NCI-H1930 (cell line): ENCODE measurements at regions not wholly inside any gene's neighbourhood (a gene's known extent, or its start where the extent isn't known, plus 50 kb on each side); places are given as distances from the start of the nearest gene placed in this dataset.

ENCODE experiments used
- DNase-seq, 2 experiments: peaks; one replicate each; lab custom pipeline; 2025; lab: John Stamatoyannopoulos, UW

DNA sequence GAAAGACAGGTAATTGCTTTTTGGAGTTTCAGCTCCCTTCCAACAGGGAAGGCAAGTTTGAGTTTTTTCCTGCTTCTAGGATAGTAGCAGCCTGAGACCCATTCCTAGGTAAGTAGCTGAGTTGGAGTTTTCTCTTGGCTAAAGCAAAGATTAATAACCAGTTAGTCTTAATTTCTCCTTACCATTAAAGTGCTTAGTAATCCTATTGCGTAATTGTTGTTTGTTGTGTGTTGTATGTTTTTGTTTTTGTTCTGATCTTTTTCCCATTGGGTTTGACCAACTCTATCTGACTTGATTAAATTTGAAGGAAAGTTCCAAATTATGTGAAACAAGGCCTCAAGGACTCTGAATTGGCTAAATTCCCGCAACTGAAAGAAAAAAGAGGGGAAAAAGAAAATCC is 83.5 kb downstream of the TBX22 start:
- no peak for DNase-seq

DNA sequence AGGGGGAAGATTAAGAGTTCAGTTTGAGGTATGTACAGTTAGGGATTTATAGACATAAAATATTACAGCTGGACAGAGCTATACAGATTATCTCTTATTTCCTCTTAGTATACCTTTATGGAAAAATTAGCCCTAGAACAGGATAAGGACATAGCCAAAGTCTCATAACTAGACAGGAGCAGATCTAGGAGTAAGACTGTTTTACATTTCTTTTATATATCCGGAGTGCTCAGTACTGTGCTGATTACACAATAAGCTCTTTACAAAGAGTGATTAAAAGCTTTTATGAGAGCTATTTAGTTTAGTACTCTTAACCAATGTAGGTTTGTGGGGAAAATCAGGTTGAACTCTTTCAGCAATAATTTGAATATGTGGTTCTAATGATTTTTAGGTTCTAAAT is 105.8 kb downstream of the TBX22 start:
- no peak for DNase-seq

GRCh38 chrX:80138938-80139337 is 124.4 kb downstream of the TBX22 start:
- DNase-seq = no peak

- DNase-seq = no peak
Observed at GRCh38 chrX:80139564-80139963, 125.0 kb downstream of the TBX22 start.

DNA sequence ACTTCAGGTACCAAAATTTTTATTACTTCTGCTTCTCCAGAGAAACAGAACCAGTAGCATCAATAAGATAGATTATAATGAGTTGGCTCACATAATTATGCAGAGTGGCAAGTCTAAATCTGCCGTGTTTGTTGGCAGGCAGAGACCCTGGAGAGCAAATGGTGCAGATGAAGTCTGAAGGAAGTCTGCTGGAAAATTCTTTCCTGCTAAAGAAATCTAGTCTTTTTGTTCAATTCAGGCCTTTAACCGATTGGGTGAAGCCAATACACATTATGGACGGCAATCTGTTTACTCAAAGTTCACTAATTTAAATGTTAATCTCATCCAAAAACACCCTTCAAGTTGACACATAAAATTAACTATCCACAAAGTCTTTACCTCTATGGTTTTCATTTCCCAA is 156.0 kb downstream of the TBX22 start:
- DNase-seq = no peak

DNA sequence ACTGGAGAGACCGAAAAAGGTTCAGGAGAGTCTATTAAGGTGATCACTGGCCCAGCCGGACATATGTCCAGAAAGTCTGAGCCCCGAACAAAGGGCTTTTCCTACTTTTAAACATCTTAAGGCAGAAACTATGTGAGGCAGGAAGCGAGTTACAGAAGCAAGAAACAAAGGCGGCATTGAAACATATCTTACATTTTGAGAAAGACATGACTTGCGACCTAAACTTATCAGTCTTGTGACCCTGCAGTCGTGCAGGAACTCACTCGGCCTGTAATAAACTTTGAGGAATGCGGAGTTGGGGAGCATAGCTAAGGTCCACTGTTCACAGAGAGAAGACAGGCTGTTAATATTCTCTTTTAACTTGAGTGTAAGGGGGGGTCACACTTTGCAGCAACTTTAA is 158.7 kb downstream of the TBX22 start:
- DNase-seq = no peak

DNA sequence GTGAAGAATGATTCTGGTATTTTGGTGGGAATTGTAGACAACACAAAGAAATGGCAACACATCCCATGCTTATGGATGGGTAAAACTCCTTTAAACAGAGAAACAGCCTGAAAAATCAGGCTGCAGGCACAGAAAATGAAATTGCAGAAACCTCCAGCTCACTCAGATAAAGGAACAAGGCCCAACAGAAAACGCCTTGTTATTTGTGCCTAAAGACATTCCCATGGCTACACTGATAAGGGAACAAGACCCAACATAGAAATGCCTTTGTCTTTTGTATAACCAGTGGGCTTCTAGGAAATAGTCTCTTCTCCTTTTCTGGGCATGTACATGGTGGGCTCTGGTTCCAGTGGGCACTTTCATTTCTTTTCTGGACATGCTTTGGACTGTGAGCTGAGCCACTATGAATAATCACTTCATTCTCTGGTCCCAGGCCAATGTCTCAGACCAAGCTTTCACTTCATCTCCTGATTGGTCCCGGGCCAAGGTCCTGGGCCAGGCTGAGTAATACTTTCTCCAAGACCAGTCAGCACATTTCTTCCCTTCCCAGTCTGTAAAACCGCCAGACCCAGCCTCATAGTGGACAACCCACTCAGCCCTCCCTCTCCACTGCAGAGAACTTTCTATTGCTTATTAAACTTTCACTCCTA is 160.5 kb downstream of the TBX22 start:
- no peak for DNase-seq

- no peak for DNase-seq
Observed at GRCh38 chrX:80181079-80181478, 166.5 kb downstream of the TBX22 start.

- DNase-seq = no peak
Observed at GRCh38 chrX:80184854-80185253, 170.3 kb downstream of the TBX22 start.

DNA sequence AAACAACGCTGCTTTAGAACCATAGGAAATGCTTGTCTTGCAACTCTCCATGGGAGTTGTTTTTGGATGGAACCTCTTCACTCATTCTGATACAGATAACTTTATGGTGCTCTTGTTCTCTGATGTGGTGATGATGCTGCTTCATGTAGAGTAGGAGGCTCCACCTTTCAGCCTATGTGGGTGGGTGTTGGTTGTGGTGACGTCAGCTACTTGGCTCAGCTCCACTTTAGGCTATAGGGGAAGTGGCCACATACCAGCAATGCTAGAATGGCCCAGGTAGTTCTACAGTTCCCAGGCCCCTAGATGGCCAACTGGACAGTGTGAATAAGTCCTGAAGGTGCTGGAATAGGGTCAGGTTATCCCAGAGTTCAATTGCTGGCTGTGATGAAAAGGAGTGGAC is 192.1 kb downstream of the TBX22 start:
- DNase-seq = no peak

- DNase-seq = no peak
Observed at GRCh38 chrX:80207327-80207726, 192.8 kb downstream of the TBX22 start.

DNA sequence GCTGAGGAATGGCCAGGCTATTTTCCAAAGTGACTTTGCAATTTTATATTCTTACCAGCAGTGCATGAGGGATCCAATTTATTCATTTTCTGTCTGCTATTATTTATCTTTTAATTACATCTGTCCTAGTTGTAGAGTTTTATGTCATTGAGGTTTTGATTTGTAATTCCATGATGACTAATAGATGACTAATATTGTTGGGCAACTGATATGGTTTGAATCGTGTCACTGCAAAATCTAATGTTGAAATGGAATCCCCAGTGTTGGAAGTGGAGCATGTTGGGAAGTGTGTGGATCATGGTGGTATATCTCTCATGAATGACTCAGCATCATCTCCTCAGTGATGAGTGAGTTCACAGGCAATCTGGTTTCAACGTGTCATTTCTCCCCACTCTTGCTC is 201.5 kb downstream of the TBX22 start:
- no peak for DNase-seq

- no peak for DNase-seq
Observed at GRCh38 chrX:80223982-80224579, 196.2 kb upstream of the TENT5D start.

- DNase-seq = no peak
Observed at GRCh38 chrX:80229626-80230025, 190.6 kb upstream of the TENT5D start.

- DNase-seq = no peak
Observed at GRCh38 chrX:80237072-80237471, 183.2 kb upstream of the TENT5D start.

GRCh38 chrX:80246271-80246670 is 174.0 kb upstream of the TENT5D start:
- DNase-seq = no peak

GRCh38 chrX:80266287-80266686 is 154.0 kb upstream of the TENT5D start:
- DNase-seq = no peak

GRCh38 chrX:80266979-80267378 is 153.3 kb upstream of the TENT5D start:
- no peak for DNase-seq

GRCh38 chrX:80267790-80268189 is 152.5 kb upstream of the TENT5D start:
- no peak for DNase-seq

DNA sequence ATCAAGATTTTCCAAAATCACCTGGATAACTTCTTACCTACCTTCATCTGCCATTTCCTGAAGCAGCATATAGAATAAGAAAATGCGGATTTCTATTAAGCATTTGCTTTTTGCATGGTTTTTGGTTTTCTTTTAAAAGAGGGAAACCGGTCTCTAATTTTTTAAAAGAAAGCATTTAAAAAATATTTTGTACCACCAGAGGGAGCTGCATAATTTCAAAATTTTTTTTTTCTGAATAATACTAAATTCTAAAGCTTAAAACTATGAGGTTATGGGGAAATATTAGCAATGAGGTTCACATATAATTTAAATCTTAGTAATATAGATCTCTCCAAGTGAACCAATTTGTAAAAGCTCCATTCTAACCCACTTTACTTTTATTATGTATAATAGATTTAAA is 137.7 kb upstream of the TENT5D start:
- DNase-seq = no peak

- no peak for DNase-seq
Observed at GRCh38 chrX:80285131-80285773, 135.0 kb upstream of the TENT5D start.

DNA sequence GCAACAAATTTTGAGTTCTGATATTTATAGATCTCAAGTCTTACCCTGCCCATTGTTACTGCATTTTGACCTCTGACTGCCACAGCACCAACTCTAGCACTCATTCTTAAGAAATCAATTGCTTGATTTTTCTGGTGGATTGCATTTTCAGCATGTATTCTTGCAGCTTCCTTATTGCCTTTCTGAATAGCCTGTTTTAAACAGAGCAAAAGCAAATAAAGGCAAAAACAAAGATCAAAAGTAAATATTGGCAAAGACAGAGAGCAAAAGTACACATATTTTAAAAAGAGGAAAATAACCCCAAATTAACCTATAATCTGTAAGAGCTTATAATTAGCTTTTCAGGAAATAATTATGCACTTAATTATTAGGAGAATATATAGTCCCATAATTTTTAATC is 129.4 kb upstream of the TENT5D start:
- DNase-seq = no peak

- DNase-seq = no peak
Observed at GRCh38 chrX:80293354-80293753, 126.9 kb upstream of the TENT5D start.

DNA sequence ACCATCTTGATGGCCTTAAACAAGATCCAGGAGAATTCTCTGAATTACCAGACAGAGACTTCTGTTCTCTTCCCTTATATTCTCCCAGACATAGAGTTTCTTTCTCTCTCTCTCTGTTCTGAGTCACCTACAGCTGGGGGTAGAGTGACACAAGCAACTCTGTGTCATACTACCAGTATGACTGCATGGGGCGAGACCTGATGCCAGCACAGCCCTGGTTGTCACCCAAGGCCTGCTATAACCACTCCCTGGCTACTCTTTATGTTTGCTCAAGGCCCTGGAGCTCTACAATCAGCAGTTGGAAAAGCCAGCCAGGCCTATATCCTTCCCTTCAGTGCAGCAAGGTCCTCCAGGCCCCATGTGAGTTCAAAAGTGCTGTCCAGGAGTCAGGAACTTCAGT is 114.2 kb upstream of the TENT5D start:
- no peak for DNase-seq
